ENCODE measurements at regions not wholly inside any gene's neighbourhood (a gene's known extent, or its start where the extent isn't known, plus 50 kb on each side); places are given as distances from the start of the nearest gene placed in this dataset.
"Not testable (repeated sequence)": the region's sequence is repeated elsewhere in the genome, so short reads cannot be mapped to it uniquely, and the experiment has no call there.

DNA sequence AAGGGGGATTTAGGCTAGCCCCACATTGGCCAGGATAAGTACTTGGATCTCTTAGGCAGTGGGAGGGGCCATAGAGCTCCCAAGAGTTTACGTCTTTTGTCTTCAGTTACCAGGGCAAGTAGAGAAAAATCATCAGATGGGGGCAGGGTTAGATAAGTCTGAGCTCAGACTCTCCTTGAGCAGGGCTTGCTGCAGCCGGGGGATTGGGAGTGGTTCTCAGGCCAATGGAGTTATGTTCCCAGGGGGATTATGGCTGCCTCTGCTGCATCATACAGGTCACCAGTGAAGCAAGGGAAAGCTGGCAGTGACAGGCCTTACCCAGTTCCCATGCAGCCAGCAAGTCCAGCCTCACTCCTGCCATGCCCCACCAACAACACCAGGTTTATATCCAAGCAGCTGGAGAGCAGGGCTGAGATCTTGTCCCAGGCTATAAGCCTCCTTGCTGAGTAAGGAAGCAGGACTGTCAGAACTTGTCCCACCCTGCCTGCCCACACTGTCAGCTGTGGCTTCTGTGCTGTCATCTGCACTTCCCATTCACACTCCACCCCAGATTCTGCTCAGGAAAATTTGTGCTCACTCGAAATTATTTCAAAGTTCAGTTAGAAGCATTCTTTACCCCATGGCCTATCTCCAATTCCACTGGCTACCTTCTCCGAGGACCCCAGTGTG, 215.3 kb downstream of the FAM43A start:
- H3K9me3 Mint-ChIP-seq, result peaks cover 5 to 26% (median 15%) of the 10 kb centered on the region in 7 donors
- H3K36me3 Mint-ChIP-seq, result peaks cover 0 to 21% of the 10 kb centered on the region in 2 donors
- H3K4me1 Mint-ChIP-seq, result peaks cover 23 to 33% (median 23%) of the 10 kb centered on the region in 3 donors
- peaks cover 3 to 19% (median 16%) of the 10 kb centered on the region in 3 donors for H3K27me3 Mint-ChIP-seq
- no peak overlapping the region for H3K27ac Mint-ChIP-seq
- peak overlapping the region in 3 of 8 donors; percentile 8 to 72 (median 65) for H3K4me3 Mint-ChIP-seq
- ATAC-seq (ENCODE audit: low read depth in 2 of 2) (no peak), DNase-seq (no peak)

DNA sequence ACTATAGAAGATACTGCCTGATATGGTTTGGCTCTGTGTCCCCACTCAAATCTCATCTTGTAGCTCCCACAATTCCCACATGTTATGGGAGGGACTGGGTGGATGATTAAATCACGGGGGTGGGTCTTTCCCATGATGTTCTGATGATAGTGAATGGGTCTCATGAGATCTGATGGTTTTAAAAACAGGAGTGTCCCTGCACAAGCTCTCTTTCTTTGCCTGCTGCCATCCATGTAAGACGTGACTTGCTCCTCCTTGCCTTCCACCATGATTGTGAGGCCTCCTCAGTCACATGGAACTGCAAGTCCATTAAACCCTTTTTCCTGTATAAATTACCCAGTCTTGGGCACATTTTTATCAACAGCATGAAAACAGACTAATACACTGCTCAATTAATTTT, 217.8 kb downstream of the FAM43A start:
- not testable (repeated sequence) for ATAC-seq (ENCODE audit: low read depth in 2 of 2); H3K27ac Mint-ChIP-seq; DNase-seq; H3K4me3 Mint-ChIP-seq
- H3K27me3 Mint-ChIP-seq, result peaks cover 3 to 19% (median 16%) of the 10 kb centered on the region in 3 donors
- H3K9me3 Mint-ChIP-seq, result peaks cover 5 to 26% (median 15%) of the 10 kb centered on the region in 7 donors
- H3K4me1 Mint-ChIP-seq, result peaks cover 12 to 23% (median 17%) of the 10 kb centered on the region in 3 donors
- H3K36me3 Mint-ChIP-seq, result peaks cover 0 to 21% of the 10 kb centered on the region in 2 donors

DNA sequence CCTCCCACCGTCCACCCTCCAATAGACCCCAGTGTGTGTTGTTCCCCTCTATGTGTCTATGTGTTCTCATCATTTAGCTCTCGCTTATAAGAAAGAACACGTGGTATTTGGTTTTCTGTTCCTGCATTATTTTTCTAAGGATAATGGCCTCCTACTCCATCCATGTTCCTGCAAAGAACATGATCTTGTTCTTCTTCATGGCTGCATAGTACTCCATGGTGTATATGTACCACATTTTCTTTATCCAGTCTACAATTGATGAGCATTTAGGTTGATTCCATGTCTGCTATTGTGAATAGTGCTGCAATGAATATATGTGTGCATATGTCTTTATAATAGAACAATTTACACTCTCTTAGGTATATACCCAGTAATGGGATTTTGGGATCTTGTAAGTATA, 219.3 kb downstream of the FAM43A start:
- Mint-ChIP-seq H3K4me1 (peaks cover 13 to 23% (median 17%) of the 10 kb centered on the region in 3 donors), H3K27me3 (peaks cover 3 to 19% (median 16%) of the 10 kb centered on the region in 3 donors), H3K9me3 (peaks cover 4 to 18% (median 9%) of the 10 kb centered on the region in 7 donors)
- ATAC-seq (ENCODE audit: low read depth in 2 of 2); DNase-seq; H3K4me3 Mint-ChIP-seq; H3K36me3 Mint-ChIP-seq; H3K27ac Mint-ChIP-seq: not testable (repeated sequence)

DNA sequence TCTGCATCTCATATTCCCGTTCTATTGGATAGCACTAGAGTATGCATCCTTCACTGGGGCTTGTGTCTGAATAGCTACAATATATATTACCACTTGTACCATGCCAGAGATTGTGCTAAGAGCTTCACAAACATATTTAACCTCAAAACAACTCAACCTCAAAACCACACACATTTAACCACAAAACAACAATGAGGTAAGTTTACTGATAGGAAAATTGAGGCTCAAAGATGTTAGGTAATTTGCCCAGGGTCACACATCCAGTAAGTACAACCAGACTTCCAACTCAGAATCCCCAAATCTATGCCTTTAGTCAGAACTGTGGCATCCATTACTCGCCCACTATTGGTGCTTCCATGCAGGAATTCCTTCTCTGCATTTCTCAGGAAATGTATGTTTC, 220.0 kb downstream of the FAM43A start:
- peaks cover 3 to 19% (median 12%) of the 10 kb centered on the region in 3 donors for H3K27me3 Mint-ChIP-seq
- ATAC-seq (ENCODE audit: low read depth in 2 of 2), result no peak
- DNase-seq, result no peak
- no peak overlapping the region for H3K27ac Mint-ChIP-seq
- peaks cover 20 to 28% (median 22%) of the 10 kb centered on the region in 3 donors for H3K4me1 Mint-ChIP-seq
- peaks cover 0 to 1% of the 10 kb centered on the region in 2 donors for H3K36me3 Mint-ChIP-seq
- no peak overlapping the region for H3K4me3 Mint-ChIP-seq
- peaks cover 0 to 13% (median 4%) of the 10 kb centered on the region in 7 donors for H3K9me3 Mint-ChIP-seq

DNA sequence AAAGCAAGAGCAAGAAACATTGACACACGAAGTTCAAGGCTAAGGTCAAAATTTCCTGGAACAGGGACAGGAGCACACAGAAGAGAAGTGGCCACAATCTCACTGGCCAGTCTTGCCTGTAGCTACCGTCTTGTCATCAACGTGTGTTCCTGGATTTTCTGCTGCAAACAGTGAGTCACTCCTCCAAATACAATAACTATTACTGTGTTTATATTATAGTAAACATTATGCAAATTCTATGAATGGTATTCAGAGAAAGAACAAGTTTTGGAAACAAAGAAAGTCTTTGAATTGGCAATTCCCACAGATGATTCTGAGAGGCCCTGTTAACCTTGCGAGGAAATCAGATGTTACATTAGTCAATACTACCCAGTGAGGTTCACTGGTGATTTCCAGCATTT, 220.5 kb downstream of the FAM43A start:
- Mint-ChIP-seq H3K9me3 (peaks cover 0 to 10% (median 2%) of the 10 kb centered on the region in 7 donors), H3K4me3 (no peak overlapping the region), H3K36me3 (no peaks in the 10 kb centered on the region), H3K27ac (no peak overlapping the region), H3K4me1 (peaks cover 19 to 26% (median 21%) of the 10 kb centered on the region in 3 donors), H3K27me3 (peaks cover 3 to 17% (median 8%) of the 10 kb centered on the region in 3 donors)
- no peak for DNase-seq
- no peak for ATAC-seq (ENCODE audit: low read depth in 2 of 2)

DNA sequence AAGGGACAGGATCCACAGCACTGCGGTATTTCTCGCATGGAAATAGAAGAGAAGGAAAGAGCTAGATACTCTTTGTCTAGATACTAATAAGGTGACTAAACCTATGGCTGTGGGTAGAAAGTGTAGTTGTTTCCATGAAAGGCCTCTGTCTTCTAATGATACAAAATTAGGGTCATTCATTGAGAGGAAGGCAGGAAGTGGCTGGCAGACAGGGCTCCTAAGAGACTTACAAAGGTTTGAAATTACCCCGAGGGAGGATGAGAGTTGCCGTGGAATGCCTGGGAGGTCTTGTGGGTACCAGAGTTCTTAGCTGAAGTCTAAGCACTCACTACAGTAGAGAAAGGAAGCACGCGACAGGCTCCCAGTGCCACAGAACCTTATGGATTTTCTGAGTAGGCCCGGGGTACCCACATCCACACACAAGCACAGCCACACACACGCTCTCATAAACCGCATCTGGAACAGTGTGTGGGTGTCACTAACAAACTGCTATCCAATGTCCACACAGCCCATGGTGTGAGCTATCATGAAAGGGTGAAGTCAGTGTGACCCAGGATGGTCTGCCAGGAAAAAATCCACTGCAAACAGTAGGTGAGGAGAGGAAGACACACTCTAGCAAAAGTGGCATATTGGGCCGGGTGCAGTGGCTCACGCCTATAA, 221.4 kb downstream of the FAM43A start:
- Mint-ChIP-seq H3K9me3 (peaks cover 0 to 10% (median 0%) of the 10 kb centered on the region in 7 donors), H3K27me3 (peaks cover 3 to 11% (median 6%) of the 10 kb centered on the region in 3 donors), H3K4me1 (peaks cover 14 to 21% (median 17%) of the 10 kb centered on the region in 3 donors), H3K36me3 (no peaks in the 10 kb centered on the region), H3K4me3 (no peak overlapping the region), H3K27ac (peak overlapping the region in 1 of 6 donors; percentile 11)
- no peak for ATAC-seq (ENCODE audit: low read depth in 2 of 2)
- DNase-seq, result no peak

DNA sequence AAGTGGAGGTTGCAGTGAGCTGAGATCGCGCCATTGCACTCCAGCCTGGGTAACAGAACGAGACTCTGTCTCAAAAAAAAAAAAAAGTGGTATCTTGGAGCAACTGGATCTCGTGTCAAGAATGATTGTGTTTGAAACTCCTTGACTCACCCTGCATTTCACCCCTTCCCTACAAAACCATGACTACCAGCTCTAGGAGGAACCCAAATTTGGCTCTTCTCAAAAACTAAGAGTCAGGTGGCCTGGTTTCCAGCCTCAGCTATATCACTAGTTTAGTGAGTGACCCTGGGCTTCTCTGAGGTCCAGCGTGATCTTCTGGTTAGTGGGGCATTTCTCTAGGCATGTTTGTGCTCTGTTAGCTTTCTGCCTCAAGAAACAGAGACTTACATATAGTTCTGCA, 222.1 kb downstream of the FAM43A start:
- H3K9me3 Mint-ChIP-seq, result peaks cover 0 to 10% (median 0%) of the 10 kb centered on the region in 7 donors
- peak overlapping the region in 1 of 6 donors; percentile 62 for H3K27ac Mint-ChIP-seq
- no peak for ATAC-seq (ENCODE audit: low read depth in 2 of 2)
- H3K36me3 Mint-ChIP-seq, result no peaks in the 10 kb centered on the region
- DNase-seq, result no peak
- no peak overlapping the region for H3K4me3 Mint-ChIP-seq
- H3K4me1 Mint-ChIP-seq, result peaks cover 14 to 21% (median 17%) of the 10 kb centered on the region in 3 donors
- H3K27me3 Mint-ChIP-seq, result peaks cover 0 to 12% (median 3%) of the 10 kb centered on the region in 3 donors

DNA sequence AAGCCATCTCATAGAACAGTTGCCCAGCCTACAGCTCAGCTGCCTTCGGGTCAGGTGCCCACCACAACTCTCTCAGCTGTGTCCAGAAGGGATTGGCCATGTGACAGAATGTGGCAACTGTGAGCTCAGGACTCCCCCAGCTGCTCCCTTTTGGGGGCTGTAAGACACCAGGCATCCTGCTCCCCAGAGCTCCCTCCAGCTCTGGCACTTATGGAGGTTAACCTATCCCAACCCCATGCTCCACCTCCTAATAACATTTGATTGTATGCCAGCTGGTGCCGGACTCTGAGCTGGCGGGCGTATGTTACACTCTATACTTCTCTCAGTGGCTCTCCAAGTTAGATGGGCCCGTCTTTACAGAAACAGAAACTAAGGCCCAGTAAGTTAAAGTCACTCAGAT, 222.8 kb downstream of the FAM43A start:
- peaks cover 14 to 21% (median 17%) of the 10 kb centered on the region in 3 donors for H3K4me1 Mint-ChIP-seq
- no peaks in the 10 kb centered on the region for H3K36me3 Mint-ChIP-seq
- no peak for ATAC-seq (ENCODE audit: low read depth in 2 of 2)
- peaks cover 0 to 16% (median 7%) of the 10 kb centered on the region in 3 donors for H3K27me3 Mint-ChIP-seq
- no peak overlapping the region for H3K4me3 Mint-ChIP-seq
- DNase-seq, result no peak
- H3K9me3 Mint-ChIP-seq, result peaks cover 0 to 7% (median 0%) of the 10 kb centered on the region in 7 donors
- peak overlapping the region in 1 of 6 donors; percentile 32 for H3K27ac Mint-ChIP-seq

DNA sequence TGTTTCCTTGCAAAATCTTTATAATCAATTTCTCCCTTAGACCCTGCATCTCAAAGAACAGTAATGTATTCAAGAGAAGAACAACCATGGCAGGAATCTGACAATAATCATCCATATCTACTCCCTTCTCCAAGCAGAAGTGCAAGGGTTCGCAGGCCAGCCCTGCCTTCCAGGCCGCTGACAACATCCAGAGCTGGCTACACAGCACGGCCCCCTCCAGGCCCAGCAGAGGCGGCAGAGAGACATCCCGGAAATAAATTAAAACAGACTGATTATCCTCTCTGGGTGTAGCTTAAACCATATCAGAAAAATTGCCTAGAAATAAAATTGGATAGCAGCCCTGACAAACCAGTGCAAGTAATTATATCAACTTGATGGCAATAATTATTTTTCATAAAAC, 223.3 kb downstream of the FAM43A start:
- no peak for ATAC-seq (ENCODE audit: low read depth in 2 of 2)
- no peaks in the 10 kb centered on the region for H3K36me3 Mint-ChIP-seq
- H3K9me3 Mint-ChIP-seq, result peaks cover 0 to 5% (median 1%) of the 10 kb centered on the region in 7 donors
- H3K4me1 Mint-ChIP-seq, result peaks cover 14 to 21% (median 17%) of the 10 kb centered on the region in 3 donors
- H3K4me3 Mint-ChIP-seq, result peak overlapping the region in 1 of 8 donors; percentile 62
- no peak for DNase-seq
- H3K27me3 Mint-ChIP-seq, result peaks cover 0 to 17% (median 7%) of the 10 kb centered on the region in 3 donors
- no peak overlapping the region for H3K27ac Mint-ChIP-seq

DNA sequence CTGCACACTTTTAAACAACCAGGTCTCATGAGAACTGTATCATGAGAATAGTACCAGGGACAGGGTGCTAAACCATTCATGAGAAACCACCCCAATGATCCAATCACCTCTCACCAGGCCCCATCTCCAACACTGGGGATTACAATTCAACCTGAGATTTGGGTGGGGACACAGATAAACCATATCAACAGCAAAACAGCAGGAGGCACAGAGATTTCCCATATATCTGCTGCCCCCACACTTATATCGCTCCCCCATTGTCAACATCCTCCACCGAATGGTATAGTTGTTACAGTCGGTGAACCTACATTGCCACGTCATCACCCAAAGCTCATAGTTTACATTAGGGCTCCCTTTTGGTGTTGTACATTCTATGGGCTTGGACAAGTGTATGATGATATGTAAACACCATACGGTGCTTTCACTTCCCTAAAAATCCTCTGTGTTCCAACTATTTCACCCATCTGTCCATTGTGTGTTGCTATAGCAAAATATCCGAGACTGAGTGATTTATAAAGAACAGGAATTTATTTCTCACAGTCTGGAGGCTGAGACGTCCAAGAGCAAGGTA, 224.8 kb downstream of the FAM43A start:
- H3K9me3 Mint-ChIP-seq, result peaks cover 0 to 5% (median 0%) of the 10 kb centered on the region in 7 donors
- H3K27ac Mint-ChIP-seq, result no peak overlapping the region
- peaks cover 7 to 20% (median 9%) of the 10 kb centered on the region in 3 donors for H3K27me3 Mint-ChIP-seq
- H3K36me3 Mint-ChIP-seq, result no peaks in the 10 kb centered on the region
- H3K4me1 Mint-ChIP-seq, result peaks cover 14 to 20% (median 17%) of the 10 kb centered on the region in 3 donors
- no peak overlapping the region for H3K4me3 Mint-ChIP-seq
- ATAC-seq (ENCODE audit: low read depth in 2 of 2), result peak; percentile 38 to 61
- no peak for DNase-seq

DNA sequence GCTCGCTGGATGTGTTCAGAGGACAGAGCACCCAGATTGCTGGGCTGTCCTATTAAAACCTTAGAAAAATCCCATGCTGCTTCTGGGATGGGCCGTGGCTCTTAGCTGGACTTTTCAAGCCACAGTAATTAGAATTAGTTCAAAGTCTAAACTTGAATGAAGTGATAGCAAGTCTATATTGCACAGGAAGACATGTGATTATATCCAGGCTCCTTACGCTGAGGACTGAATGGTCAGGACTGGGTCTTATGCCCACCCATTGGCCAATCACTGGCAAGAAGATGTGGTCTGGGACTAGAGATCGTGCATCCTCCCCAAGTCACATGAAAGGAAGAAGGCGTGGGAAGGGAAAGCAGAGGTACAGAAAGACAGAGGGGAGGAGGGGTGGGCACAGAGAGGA, 227.6 kb downstream of the FAM43A start:
- Mint-ChIP-seq H3K4me1 (peaks cover 9 to 10% (median 10%) of the 10 kb centered on the region in 3 donors), H3K9me3 (peaks cover 2 to 12% (median 5%) of the 10 kb centered on the region in 7 donors), H3K36me3 (peaks cover 5 to 6% of the 10 kb centered on the region in 2 donors), H3K27me3 (peaks cover 7 to 20% (median 13%) of the 10 kb centered on the region in 3 donors), H3K4me3 (no peak overlapping the region), H3K27ac (no peak overlapping the region)
- no peak for ATAC-seq (ENCODE audit: low read depth in 2 of 2)
- no peak for DNase-seq

DNA sequence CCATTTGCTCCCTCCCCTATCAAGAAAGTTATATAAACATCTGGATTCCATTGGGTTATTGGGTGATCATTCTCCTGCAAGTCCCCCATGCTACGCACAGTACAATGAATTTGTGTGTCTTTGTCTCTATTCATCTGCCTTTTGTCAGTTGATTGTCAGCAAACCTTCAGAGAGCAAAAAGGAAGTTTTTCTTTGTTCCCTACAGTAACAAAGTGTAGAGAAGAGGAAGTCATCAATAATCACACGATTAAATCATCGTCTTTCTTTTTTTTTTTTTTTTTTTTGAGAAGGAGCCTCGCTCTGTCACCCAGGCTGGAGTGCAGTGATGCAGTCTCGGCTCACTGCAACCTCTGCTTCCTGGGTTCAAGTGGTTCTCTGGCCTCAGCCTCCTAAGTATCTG, 239.2 kb downstream of the FAM43A start:
- Mint-ChIP-seq H3K27ac (peak overlapping the region in 2 of 6 donors; percentile 7 to 15), H3K9me3 (peaks cover 0 to 11% (median 0%) of the 10 kb centered on the region in 7 donors), H3K4me1 (peaks cover 10 to 14% (median 12%) of the 10 kb centered on the region in 3 donors)
- not testable (repeated sequence) for H3K4me3 Mint-ChIP-seq, H3K27me3 Mint-ChIP-seq, DNase-seq, H3K36me3 Mint-ChIP-seq
- ATAC-seq (ENCODE audit: low read depth in 2 of 2), result peak; percentile 47 to 52

DNA sequence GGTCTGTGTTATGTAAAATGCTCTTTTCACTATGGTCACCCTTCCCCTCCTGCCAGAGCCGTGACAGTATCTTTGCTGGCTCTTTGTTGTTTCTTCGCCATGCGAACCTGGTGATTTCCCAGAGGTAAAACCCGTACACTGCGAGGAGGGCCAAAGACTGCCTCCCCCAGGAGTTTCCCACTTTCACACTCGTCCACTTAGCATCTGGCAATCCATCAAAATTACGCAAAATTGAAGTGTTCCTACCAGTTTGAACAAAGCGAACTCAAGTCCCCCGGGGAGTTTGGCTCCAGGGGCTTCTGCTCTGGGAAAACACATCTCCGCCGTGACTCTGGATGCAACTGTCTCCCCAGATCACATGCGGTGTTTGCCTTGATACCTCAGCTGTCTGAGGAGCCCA, 239.9 kb downstream of the FAM43A start:
- H3K9me3 Mint-ChIP-seq, result peaks cover 0 to 4% (median 0%) of the 10 kb centered on the region in 7 donors
- peak overlapping the region in 2 of 6 donors; percentile 42 to 49 for H3K27ac Mint-ChIP-seq
- peaks cover 0 to 7% (median 4%) of the 10 kb centered on the region in 3 donors for H3K27me3 Mint-ChIP-seq
- ATAC-seq (ENCODE audit: low read depth in 2 of 2) (no peak), DNase-seq (no peak)
- H3K36me3 Mint-ChIP-seq, result no peaks in the 10 kb centered on the region
- H3K4me3 Mint-ChIP-seq, result peak overlapping the region in 2 of 8 donors; percentile 20 to 48
- H3K4me1 Mint-ChIP-seq, result peaks cover 10 to 14% (median 12%) of the 10 kb centered on the region in 3 donors

Measured in naive B cell (primary cell).